NCI-H1930 (cell line): ENCODE measurements at regions not wholly inside any gene's neighbourhood (a gene's known extent, or its start where the extent isn't known, plus 50 kb on each side); places are given as distances from the start of the nearest gene placed in this dataset.
"Not testable (repeated sequence)": the region's sequence is repeated elsewhere in the genome, so short reads cannot be mapped to it uniquely, and the experiment has no call there.

Source experiments
- DNase-seq, 2 experiments: peaks; one replicate each; lab custom pipeline; 2025; lab: John Stamatoyannopoulos, UW

DNA sequence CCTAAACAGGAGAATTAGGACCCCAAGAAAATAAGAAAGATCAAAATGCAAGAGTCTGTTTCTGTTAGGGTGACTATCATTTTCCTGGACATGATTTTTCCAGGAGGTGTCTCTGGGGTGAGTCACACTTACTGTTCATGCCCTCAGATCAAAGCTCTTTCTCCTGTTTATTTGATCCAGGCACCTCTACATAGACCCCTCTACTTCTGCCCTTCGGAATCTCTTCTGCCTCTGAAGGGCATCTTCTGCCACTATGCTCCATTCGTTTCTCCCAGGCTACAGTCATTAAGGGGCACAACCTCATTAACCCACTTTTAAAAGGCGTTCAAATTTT is 1328.0 kb downstream of the GATA3 start:
- no peak for DNase-seq

GRCh38 chr10:9390516-9390915 is 1336.0 kb downstream of the GATA3 start:
- DNase-seq: no peak

DNA sequence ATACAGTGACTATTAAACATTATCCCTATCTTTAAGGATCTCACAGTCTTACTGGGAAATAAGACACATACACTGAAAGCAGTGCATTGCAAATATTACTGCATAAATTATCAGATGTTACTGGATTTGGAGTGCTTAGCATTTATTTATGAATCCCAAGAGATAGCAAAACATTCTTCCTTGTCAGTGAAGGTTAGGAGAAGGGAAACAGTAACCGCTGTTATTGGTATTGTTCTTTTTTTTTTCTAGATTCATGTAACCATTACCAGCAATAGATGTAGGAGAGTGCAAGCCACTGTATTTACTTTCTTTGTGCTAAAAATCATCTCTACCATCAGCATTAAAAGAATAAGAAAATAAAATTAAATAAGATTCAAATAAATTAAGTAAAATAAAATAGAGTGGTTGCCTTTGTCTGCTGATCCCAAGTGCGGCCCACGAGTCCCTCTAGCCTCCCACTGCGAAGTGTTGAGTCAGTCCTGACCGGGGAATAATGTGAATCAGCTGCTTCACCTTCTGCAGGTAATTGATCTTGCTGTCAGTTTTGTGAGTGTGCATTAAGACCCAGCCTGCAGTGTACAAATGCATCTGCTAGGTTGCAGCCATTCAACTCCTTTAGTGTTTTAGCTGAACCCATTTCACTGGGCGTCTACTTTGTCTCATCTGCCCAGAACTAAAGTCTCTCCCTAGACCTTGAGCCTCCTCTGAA is 1344.9 kb downstream of the GATA3 start:
- no peak for DNase-seq

DNA sequence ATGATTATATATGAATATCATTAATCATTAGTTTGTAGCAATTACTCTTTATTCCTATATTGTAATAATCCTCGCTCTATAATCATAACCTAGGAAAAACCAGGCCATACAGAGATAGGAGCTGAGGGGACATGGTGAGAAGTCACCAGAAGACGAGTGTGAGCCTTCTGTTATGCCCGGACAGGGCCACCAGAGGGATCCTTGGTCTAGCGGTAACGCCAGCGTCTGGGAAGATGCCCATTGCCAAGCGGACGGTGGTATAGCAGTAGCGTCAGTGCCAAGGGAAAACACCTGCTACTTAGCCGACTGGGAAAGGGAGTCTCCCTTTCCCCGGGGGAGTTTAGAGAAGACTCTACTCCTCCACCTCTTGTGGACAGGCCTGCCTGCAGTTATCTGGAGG is 1347.6 kb downstream of the GATA3 start:
- DNase-seq: not testable (repeated sequence)

GRCh38 chr10:9402507-9403195 is 1348.2 kb downstream of the GATA3 start:
- DNase-seq: not testable (repeated sequence)

DNA sequence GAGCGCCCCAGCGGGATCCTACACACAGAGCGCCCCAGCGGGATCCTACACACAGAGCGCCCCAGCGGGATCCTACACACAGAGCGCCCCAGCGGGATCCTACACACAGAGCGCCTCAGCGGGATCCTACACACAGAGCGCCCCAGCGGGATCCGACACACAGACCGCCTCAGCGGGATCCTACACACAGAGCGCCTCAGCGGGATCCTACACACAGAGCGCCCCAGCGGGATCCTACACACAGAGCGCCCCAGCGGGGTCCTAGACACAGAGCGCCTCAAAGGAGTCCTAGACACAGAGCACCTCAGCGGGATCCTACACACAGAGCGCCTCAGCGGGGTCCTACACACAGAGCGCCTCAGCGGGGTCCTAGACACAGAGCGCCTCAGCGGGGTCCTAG is 1352.7 kb downstream of the GATA3 start:
- DNase-seq: not testable (repeated sequence)

GRCh38 chr10:9416331-9416730 is 1361.8 kb downstream of the GATA3 start:
- no peak for DNase-seq

DNA sequence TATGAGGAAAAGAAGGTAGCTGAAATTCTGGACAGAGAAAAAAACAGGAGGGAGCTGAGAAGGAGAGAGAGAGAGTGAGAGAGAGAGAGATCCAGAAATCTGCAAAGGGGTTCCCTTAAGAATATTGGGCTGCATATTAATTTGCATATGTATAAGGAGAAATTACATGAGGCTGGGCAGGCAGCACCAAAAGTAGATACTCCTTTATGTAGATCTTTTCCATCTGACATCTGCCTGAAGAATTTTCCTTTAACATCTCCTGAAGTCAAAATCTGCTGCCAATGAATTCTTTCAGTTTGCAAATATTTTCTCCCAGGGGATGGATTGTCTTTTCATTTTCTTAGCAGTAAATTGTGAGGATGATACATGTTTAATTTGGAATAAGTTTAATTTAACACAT is 1365.3 kb downstream of the GATA3 start:
- DNase-seq: no peak

GRCh38 chr10:9427209-9427608 is 1372.7 kb downstream of the GATA3 start:
- DNase-seq: no peak

DNA sequence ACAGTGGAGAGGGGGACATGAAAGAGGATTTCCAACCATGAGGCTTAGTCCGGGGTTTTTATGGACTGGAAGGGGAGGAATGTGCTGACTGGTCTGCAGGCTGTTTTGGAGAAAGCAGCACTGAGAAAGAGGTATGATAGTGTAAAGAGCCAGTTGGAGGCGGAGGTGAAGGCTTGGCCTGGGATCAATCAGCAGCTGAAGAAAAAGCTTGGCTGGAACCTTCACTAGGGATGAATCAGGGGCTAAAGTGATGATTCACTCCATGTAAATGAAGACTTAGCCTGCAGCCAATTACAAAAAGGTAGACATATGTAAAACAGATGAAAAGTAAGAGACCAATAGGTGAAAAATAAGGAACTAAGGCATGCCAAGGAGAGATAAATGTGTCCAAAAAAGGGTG is 1382.6 kb downstream of the GATA3 start:
- DNase-seq: no peak

GRCh38 chr10:9443758-9444157 is 1389.3 kb downstream of the GATA3 start:
- DNase-seq: no peak

DNA sequence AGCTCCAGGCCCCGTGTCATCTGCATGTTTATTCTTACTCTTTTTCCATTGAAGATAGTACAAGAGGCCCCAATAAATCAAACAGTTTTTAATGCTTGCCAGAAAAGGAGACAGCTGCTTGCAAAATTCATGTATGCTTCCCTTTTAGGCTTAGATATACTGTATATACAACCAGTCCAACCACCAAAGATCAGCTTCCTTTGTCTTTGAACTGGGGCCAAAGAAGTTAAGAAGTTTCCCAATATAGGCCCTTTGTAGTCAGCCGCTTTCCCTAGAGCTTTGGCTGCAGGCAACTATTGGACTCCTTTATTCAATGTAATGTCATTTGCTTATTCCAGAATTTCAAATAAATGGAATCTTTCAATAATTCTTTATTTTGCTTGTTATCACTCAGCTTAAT is 1395.0 kb downstream of the GATA3 start:
- DNase-seq: no peak

GRCh38 chr10:9450801-9451200 is 1396.3 kb downstream of the GATA3 start:
- DNase-seq: no peak

- no peak for DNase-seq
Observed at GRCh38 chr10:9451211-9451773, 1396.8 kb downstream of the GATA3 start.

DNA sequence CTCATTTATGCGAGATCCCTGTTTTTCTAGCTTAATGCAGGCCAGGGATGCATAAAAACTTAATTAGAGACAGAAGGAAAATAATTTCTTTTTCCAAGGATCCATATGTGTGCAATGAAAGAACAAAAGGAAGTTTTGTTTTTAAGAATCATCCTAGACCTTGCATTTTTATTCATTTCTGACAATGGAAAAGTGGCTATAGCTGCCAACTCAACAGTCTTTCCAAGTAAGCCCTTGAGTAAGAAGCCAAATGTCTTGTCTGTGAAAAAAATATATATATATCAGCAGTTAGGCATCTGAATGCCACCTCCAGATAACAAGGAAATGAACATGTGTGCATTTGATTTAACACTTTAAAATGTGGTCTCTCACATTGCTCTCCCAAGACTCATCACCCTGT is 1397.6 kb downstream of the GATA3 start:
- DNase-seq: no peak

- DNase-seq: not testable (repeated sequence)
Observed at GRCh38 chr10:9453871-9454270, 1399.4 kb downstream of the GATA3 start.

- no peak for DNase-seq
Observed at GRCh38 chr10:9469663-9470205, 1415.2 kb downstream of the GATA3 start.

DNA sequence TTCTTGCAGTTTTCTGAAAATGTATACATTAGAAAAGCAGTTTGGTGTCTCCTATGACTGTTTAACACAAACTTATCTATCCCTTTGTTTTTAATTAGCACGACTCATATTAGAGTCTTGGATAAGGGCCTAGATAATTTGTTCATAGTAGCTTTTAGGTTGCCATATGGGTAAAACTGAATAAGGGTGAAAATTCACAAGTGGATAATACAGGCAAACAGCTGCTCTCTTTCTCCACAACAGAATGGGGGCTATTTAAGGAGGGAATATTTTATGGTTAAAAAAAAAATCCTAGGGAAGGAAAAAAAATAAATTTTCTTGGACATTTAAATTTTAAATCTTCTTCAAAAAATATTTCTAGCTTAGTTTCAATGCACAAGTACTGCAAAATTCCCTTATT is 1416.1 kb downstream of the GATA3 start:
- no peak for DNase-seq

- DNase-seq: no peak
Observed at GRCh38 chr10:9501944-9502343, 1447.5 kb downstream of the GATA3 start.

GRCh38 chr10:9504227-9504626 is 1449.7 kb downstream of the GATA3 start:
- no peak for DNase-seq

DNA sequence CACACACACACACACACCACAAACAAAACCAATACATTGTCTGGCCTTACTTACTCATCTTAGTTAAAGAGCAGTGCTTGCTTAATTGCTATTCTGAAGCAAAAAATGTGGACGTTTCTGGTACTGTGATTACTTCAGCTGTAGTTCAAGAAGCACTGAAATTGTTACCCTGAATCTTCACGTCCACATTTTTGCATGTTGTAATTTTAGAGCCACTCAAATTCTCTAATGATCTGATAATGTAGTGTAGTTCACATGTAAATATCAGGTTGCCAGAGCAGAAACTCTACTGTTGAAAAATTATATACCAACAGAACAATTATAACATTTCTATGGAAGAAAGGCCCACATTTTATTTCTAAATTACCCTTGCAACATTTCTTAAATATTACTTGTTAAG is 1451.1 kb downstream of the GATA3 start:
- DNase-seq: no peak

DNA sequence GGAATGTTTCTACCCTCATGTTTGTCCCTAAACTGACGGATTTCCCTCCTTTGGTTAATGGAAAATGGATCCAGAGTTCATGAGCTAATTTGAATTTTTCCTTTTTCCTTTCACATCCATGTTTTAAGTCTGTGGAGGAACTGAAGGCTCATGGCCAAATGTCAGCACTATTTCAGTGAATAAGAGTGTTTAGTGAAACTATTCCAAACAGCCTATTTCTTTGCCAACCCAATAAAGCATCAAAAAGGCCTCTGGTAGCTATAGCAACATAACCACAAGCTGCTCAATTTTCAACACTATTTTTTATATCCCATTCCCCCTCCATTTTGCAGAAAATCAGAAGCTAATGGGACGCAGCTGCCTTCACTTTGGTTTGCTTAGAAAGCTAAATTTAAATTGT is 1454.1 kb downstream of the GATA3 start:
- DNase-seq: no peak

GRCh38 chr10:9510626-9511025 is 1456.1 kb downstream of the GATA3 start:
- no peak for DNase-seq
